H1 (cell line): ENCODE measurements at regions not wholly inside any gene's neighbourhood (a gene's known extent, or its start where the extent isn't known, plus 50 kb on each side); places are given as distances from the start of the nearest gene placed in this dataset.
A peak's percentile ranks its signal among the peaks of the same experiment; 100 is the strongest.

Experiments
- CTCF ChIA-PET: fragments of 300-600 bp; sonication (Branson Sonifier 250); formaldehyde crosslinking; loops from one replicate; lab custom pipeline; 2021; ENCODE audit not compliant: partially characterized antibody; lab: Charles Lee
- POLR2A ChIA-PET: fragments of 300-600 bp; sonication (Branson Sonifier 250); formaldehyde crosslinking; loops from one replicate; lab custom pipeline; 2021; ENCODE audit warnings: inconsistent platforms; ENCODE audit not compliant: partially characterized antibody; lab: Charles Lee
- DNase-seq, 2 experiments: peaks; one replicate each; pipeline versions ENCODE4 v3.0.0 to v3.0.0-alpha.2; 2010 to 2022; ENCODE audit warnings: low spot score in 2 of 2, low read depth in 1 of 2, mixed read lengths in 1 of 2
- FAIRE-seq: peaks from 2 replicates; lab custom pipeline; 2011; peaks lifted over from hg19 to GRCh38; lab: Jason Lieb, UNC
- H2AFZ ChIP-seq: 2 replicates; pipeline ENCODE4 v1.8.1; 2012; ENCODE audit warnings: low read length, inconsistent platforms
- H2AK5ac ChIP-seq: 2 replicates; pipeline ENCODE4 v1.6.1; 2013; ENCODE audit warnings: low read depth, low read length
- H2BK120ac ChIP-seq: replicated peaks from 2 replicates; pipeline ENCODE3; 2013; ENCODE audit warnings: low read depth, low read length, inconsistent platforms
- H2BK12ac ChIP-seq: 2 replicates; pipeline ENCODE4 v1.6.1; 2013; ENCODE audit warnings: low read depth, low read length
- H2BK15ac ChIP-seq: 2 replicates; pipeline ENCODE4 v1.6.1; 2013; ENCODE audit warnings: low read length
- H2BK20ac ChIP-seq: 2 replicates; pipeline ENCODE4 v1.6.1; 2013; ENCODE audit warnings: low read length
- H2BK5ac ChIP-seq: 2 replicates; pipeline ENCODE4 v1.6.1; 2013; ENCODE audit warnings: low read depth, low read length
- H3K14ac ChIP-seq: 2 replicates; pipeline ENCODE4 v1.6.1; 2013; ENCODE audit warnings: inconsistent platforms; ENCODE audit not compliant: insufficient read length
- H3K18ac ChIP-seq: 2 replicates; pipeline ENCODE4 v1.6.1; 2013; ENCODE audit warnings: low read length; ENCODE audit errors: extremely low read depth
- H3K23ac ChIP-seq: 2 replicates; pipeline ENCODE4 v1.6.1; 2013; ENCODE audit warnings: inconsistent platforms; ENCODE audit not compliant: insufficient read length
- H3K23me2 ChIP-seq: 2 replicates; pipeline ENCODE4 v1.6.1; 2013; ENCODE audit warnings: low read depth, low read length
- H3K27ac ChIP-seq: 2 replicates; pipeline ENCODE4 v1.6.1; 2011; ENCODE audit warnings: low read depth, low read length, inconsistent platforms
- H3K27me3 ChIP-seq, 4 experiments: replicated peaks in 1 of 4; 1 replicate in 1 of 4; 2 replicates in 3 of 4; pipeline versions ENCODE4 v1.6.1 to v1.8.1; 2011 to 2013; ENCODE audit warnings: low read length in 3 of 4, mild to moderate bottlenecking in 3 of 4, inconsistent platforms in 2 of 4, mixed read lengths in 2 of 4, moderate library complexity in 1 of 4; ENCODE audit not compliant: control insufficient read depth in 3 of 4, insufficient read depth in 3 of 4; ENCODE audit errors: extremely low read depth in 1 of 4
- H3K36me3 ChIP-seq, 4 experiments: 2 replicates each; pipeline versions ENCODE4 v1.6.1 to v1.8.1; 2011 to 2013; ENCODE audit warnings: mild to moderate bottlenecking in 4 of 4, low read length in 3 of 4, moderate library complexity in 2 of 4, control low read depth in 1 of 4, inconsistent platforms in 1 of 4; ENCODE audit not compliant: insufficient read depth in 4 of 4, control insufficient read depth in 2 of 4
- H3K4ac ChIP-seq: replicated peaks from 2 replicates; pipeline ENCODE3; 2013; ENCODE audit warnings: low read length, low read depth, mixed read lengths, inconsistent platforms; ENCODE audit not compliant: insufficient read length
- H3K4me1 ChIP-seq, 4 experiments: replicated peaks in 1 of 4; 1 replicate in 1 of 4; 2 replicates in 3 of 4; pipeline versions ENCODE4 v1.6.1 to v1.8.1; 2011 to 2013; ENCODE audit warnings: low read length in 3 of 4, inconsistent platforms in 2 of 4, mixed read lengths in 1 of 4; ENCODE audit not compliant: insufficient read depth in 4 of 4, control insufficient read depth in 3 of 4
- H3K4me2 ChIP-seq, 2 experiments: 2 replicates each; pipeline versions ENCODE4 v1.6.1 to v1.8.1; 2011 to 2013; ENCODE audit warnings: low read depth in 2 of 2, low read length in 2 of 2, control low read depth in 1 of 2, inconsistent platforms in 1 of 2, mild to moderate bottlenecking in 1 of 2; ENCODE audit not compliant: insufficient read depth in 1 of 2
- H3K4me3 ChIP-seq, 4 experiments: fragments of 200-600, 300-600 bp in 1 of 4; sonication (generic), shearing (Covaris generic), sonication (Bioruptor Twin) in 1 of 4; 2 replicates each; pipeline versions ENCODE4 v1.5.1 to v1.8.1; 2011 to 2016; ENCODE audit warnings: low read length in 4 of 4, low read depth in 3 of 4, control low read depth in 2 of 4, inconsistent platforms in 2 of 4, mild to moderate bottlenecking in 2 of 4, mixed read lengths in 1 of 4, moderate library complexity in 1 of 4; ENCODE audit not compliant: insufficient read depth in 2 of 4; ENCODE audit errors: extremely low read depth in 1 of 4
- H3K56ac ChIP-seq: replicated peaks from 2 replicates; pipeline ENCODE3; 2013; ENCODE audit warnings: low read depth, mild to moderate bottlenecking, mixed read lengths, low read length, inconsistent platforms; ENCODE audit not compliant: insufficient read length
- H3K79me1 ChIP-seq: 2 replicates; pipeline ENCODE4 v1.6.1; 2013; ENCODE audit warnings: low read depth, low read length, control low read depth
- H3K79me2 ChIP-seq, 2 experiments: 2 replicates each; pipeline versions ENCODE4 v1.6.1 to v1.8.1; 2012 to 2013; ENCODE audit warnings: low read length in 2 of 2, mild to moderate bottlenecking in 2 of 2, inconsistent platforms in 1 of 2; ENCODE audit not compliant: insufficient read depth in 2 of 2, control insufficient read depth in 1 of 2
- H3K9ac ChIP-seq, 4 experiments: replicated peaks in 1 of 4; 1 replicate in 1 of 4; 2 replicates in 3 of 4; pipeline versions ENCODE4 v1.6.1 to v1.8.1; 2011 to 2013; ENCODE audit warnings: low read depth in 3 of 4, low read length in 3 of 4, control low read depth in 2 of 4, mild to moderate bottlenecking in 2 of 4, moderate library complexity in 2 of 4, inconsistent platforms in 1 of 4; ENCODE audit errors: extremely low read depth in 1 of 4
- H3K9me3 ChIP-seq, 2 experiments: 2 replicates each; pipeline versions ENCODE4 v1.6.1 to v1.8.1; 2012 to 2013; ENCODE audit warnings: mild to moderate bottlenecking in 2 of 2, moderate library complexity in 2 of 2, control low read depth in 1 of 2, inconsistent platforms in 1 of 2, low read depth in 1 of 2, low read length in 1 of 2, mixed read lengths in 1 of 2; ENCODE audit not compliant: insufficient read depth in 2 of 2
- H4K20me1 ChIP-seq, 2 experiments: replicated peaks in 1 of 2; 2 replicates each; pipeline versions ENCODE3 to v1.8.1; 2011 to 2013; ENCODE audit warnings: inconsistent platforms in 2 of 2, low read length in 2 of 2, mild to moderate bottlenecking in 1 of 2; ENCODE audit not compliant: insufficient read depth in 2 of 2, control insufficient read depth in 1 of 2
- H4K5ac ChIP-seq: 2 replicates; pipeline ENCODE4 v1.6.1; 2013; ENCODE audit warnings: low read length, low read depth, mixed read lengths, inconsistent platforms; ENCODE audit not compliant: insufficient read length
- H4K8ac ChIP-seq: 2 replicates; pipeline ENCODE4 v1.8.0; 2013; ENCODE audit warnings: mild to moderate bottlenecking, moderate library complexity, low read length, inconsistent platforms; ENCODE audit not compliant: insufficient read depth; ENCODE audit errors: extremely low read depth
- H4K91ac ChIP-seq: replicated peaks from 2 replicates; pipeline ENCODE3; 2013; ENCODE audit warnings: low read length, mixed read lengths, inconsistent platforms; ENCODE audit not compliant: insufficient read length
- CHD2 ChIP-seq: IDR thresholded peaks from 2 replicates; pipeline ENCODE4 v1.6.1; 2012; ENCODE audit warnings: low read length, improper control_type of control experiment
- CREB1 ChIP-seq: IDR thresholded peaks from 2 replicates; pipeline ENCODE4 v1.6.1; 2012; ENCODE audit warnings: inconsistent platforms
- GABPA ChIP-seq: IDR thresholded peaks from 2 replicates; pipeline ENCODE4 v1.6.1; 2011; ENCODE audit warnings: mild to moderate bottlenecking, low read length, moderate library complexity, borderline replicate concordance; ENCODE audit not compliant: insufficient read depth
- HDAC6 ChIP-seq: IDR thresholded peaks from one replicate; pipeline ENCODE4 v1.7.1; 2012; ENCODE audit warnings: low read depth, mild to moderate bottlenecking, inconsistent platforms, low read length, moderate library complexity
- POLR2A ChIP-seq, 2 experiments: IDR thresholded peaks; 1 replicate in 1 of 2; 2 replicates in 1 of 2; pipeline ENCODE4 v1.6.1; 2011; ENCODE audit warnings: low read depth in 2 of 2, low read length in 2 of 2, mild to moderate bottlenecking in 2 of 2; ENCODE audit errors: control extremely low read depth in 1 of 2
- SIN3A ChIP-seq, 2 experiments: IDR thresholded peaks in 1 of 2; conservative IDR thresholded peaks in 1 of 2; 2 replicates each; pipeline ENCODE4 v1.6.1; 2011 to 2012; ENCODE audit warnings: low read length in 2 of 2, improper control_type of control experiment in 1 of 2, low read depth in 1 of 2, mild to moderate bottlenecking in 1 of 2
- SIRT6 ChIP-seq: IDR thresholded peaks from one replicate; pipeline ENCODE4 v1.7.1; 2012; ENCODE audit warnings: low read length, inconsistent platforms
- WGBS, 2 experiments: shearing (Covaris generic) in 1 of 2; methylation state at CpG; one replicate each; pipeline versions ENCODE4 v1.1.6 to v1.1.7; 2013 to 2015; ENCODE audit warnings: low lambda C conversion rate in 2 of 2, mixed read lengths in 2 of 2, inconsistent platforms in 1 of 2, low coverage in 1 of 2, missing lambda C conversion rate in 1 of 2; ENCODE audit not compliant: insufficient replicate concordance in 2 of 2, insufficient coverage in 1 of 2, insufficient read length in 1 of 2; ENCODE audit errors: extremely low coverage in 1 of 2, missing lambda C conversion rate in 1 of 2; 5-methylcytosine and 5-hydroxymethylcytosine counted together
- TF ChIP-seq, protein P1 (sequence below), 3 experiments: IDR thresholded peaks; 1 replicate in 2 of 3; 2 replicates in 1 of 3; pipeline versions ENCODE4 v1.5.1 to v1.6.1; 2011; ENCODE audit warnings: low read length in 3 of 3, mild to moderate bottlenecking in 3 of 3, inconsistent platforms in 2 of 3, low read depth in 1 of 3, moderate library complexity in 1 of 3; ENCODE audit not compliant: insufficient read depth in 1 of 3; ENCODE audit errors: control extremely low read depth in 1 of 3

GRCh38 chr2:207258263-207258991 lies 92.7 kb upstream of the KLF7 start:
- 90% methylated on average over 6 of the region's 6 CpGs; no CpG with 5 or more reads in 1 of the 2 experiments for WGBS, 2 experiments
- H3K23me2 ChIP-seq, result no peaks in the 10 kb centered on the region
- no peak overlapping the region for H4K5ac ChIP-seq
- no peak overlapping the region for H3K14ac ChIP-seq
- H3K27me3 ChIP-seq, result no peaks in the 10 kb centered on the region
- no peak overlapping the region for H4K8ac ChIP-seq
- ChIA-PET POLR2A (interaction anchor here (0.5 kb wide), 1 partner anchor 53 kb away, joined by 3 read pairs; no protein-coding TSS in a partner anchor), CTCF (interaction anchor here (0.6 to 1.7 kb wide), 7 partner anchors 13 to 269 kb away, joined by 3 to 4 read pairs (median 3); no protein-coding TSS in a partner anchor)
- H3K9me3 ChIP-seq, result no peaks in the 10 kb centered on the region
- no peak overlapping the region for H3K4ac ChIP-seq
- H4K20me1 ChIP-seq, result no peaks in the 10 kb centered on the region
- no peak for FAIRE-seq
- DNase-seq, result peak in 1 of 2 experiments; percentile 33
- H3K23ac ChIP-seq, result no peak overlapping the region
- H3K36me3 ChIP-seq, result no peaks in the 10 kb centered on the region
- no peaks in the 10 kb centered on the region for H3K79me1 ChIP-seq
- no peak overlapping the region for H2BK5ac ChIP-seq
- H4K91ac ChIP-seq, result peak overlapping the region; percentile 11
- no peaks in the 10 kb centered on the region for H3K79me2 ChIP-seq
- no peak overlapping the region for H3K4me2 ChIP-seq
- H3K18ac ChIP-seq, result no peak overlapping the region
- peak overlapping the region; percentile 84 for H2BK12ac ChIP-seq
- no peak overlapping the region for H2BK15ac ChIP-seq
- no peak overlapping the region for H3K4me3 ChIP-seq
- H2BK120ac ChIP-seq, result no peak overlapping the region
- H2AFZ ChIP-seq, result no peak overlapping the region
- H2AK5ac ChIP-seq, result no peak overlapping the region; the same call in 1 of the 2 replicates
- no peak overlapping the region for H3K56ac ChIP-seq
- H3K27ac ChIP-seq, result no peak overlapping the region
- H3K9ac ChIP-seq, result no peak overlapping the region
- H3K4me1 ChIP-seq, result peaks cover 0 to 4% (median 2%) of the 10 kb centered on the region in 4 experiments; a peak in 3 of 7 replicates
- peak overlapping the region; percentile 52; the same call in 1 of the 2 replicates for H2BK20ac ChIP-seq
- TF ChIP-seq POLR2A (IDR thresholded peaks at IDR 0.05; ENCODE audit: control extremely low read depth in 1 of 2, low read depth in 2 of 2, low read length in 2 of 2) (no peak), CREB1 (no peak), HDAC6 (no peak), GABPA (no peak), CHD2 (no peak), SIN3A (conservative IDR thresholded peaks at IDR 0.05 in 1 of 2, IDR thresholded peaks at IDR 0.05 in 1 of 2; ENCODE audit: low read depth in 1 of 2, low read length in 2 of 2) (no peak), SIRT6 (no peak)
- TF ChIP-seq, protein P1, sequence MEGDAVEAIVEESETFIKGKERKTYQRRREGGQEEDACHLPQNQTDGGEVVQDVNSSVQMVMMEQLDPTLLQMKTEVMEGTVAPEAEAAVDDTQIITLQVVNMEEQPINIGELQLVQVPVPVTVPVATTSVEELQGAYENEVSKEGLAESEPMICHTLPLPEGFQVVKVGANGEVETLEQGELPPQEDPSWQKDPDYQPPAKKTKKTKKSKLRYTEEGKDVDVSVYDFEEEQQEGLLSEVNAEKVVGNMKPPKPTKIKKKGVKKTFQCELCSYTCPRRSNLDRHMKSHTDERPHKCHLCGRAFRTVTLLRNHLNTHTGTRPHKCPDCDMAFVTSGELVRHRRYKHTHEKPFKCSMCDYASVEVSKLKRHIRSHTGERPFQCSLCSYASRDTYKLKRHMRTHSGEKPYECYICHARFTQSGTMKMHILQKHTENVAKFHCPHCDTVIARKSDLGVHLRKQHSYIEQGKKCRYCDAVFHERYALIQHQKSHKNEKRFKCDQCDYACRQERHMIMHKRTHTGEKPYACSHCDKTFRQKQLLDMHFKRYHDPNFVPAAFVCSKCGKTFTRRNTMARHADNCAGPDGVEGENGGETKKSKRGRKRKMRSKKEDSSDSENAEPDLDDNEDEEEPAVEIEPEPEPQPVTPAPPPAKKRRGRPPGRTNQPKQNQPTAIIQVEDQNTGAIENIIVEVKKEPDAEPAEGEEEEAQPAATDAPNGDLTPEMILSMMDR (IDR thresholded peaks at IDR 0.05; ENCODE audit: control extremely low read depth in 1 of 3, insufficient read depth in 1 of 3, low read depth in 1 of 3, low read length in 3 of 3), result no peak
- TF ChIP-seq, all 59 proteins: peak for 0
